Fibroblast of lung (primary cell): ENCODE measurements at regions not wholly inside any gene's neighbourhood (a gene's known extent, or its start where the extent isn't known, plus 50 kb on each side); places are given as distances from the start of the nearest gene placed in this dataset.

ENCODE experiments used
- DNase-seq, 2 donors: peaks; one replicate each; pipeline versions ENCODE4 v3.0.0 to v3.0.0-alpha.2; 2010; ENCODE audit warnings: low read depth in 2 of 2
- H2AFZ ChIP-seq: 2 replicates; pipeline ENCODE4 v1.5.1; 2012; ENCODE audit warnings: low read length, control low read depth, inconsistent platforms
- H3K27ac ChIP-seq: 2 replicates; pipeline ENCODE4 v1.5.1; 2011; ENCODE audit warnings: low read length, control low read depth; ENCODE audit not compliant: insufficient read depth
- H3K27me3 ChIP-seq: 2 replicates; pipeline ENCODE4 v1.5.1; 2011; ENCODE audit warnings: mild to moderate bottlenecking, low read length; ENCODE audit not compliant: control insufficient read depth, insufficient read depth
- H3K36me3 ChIP-seq: 2 replicates; pipeline ENCODE4 v1.5.1; 2011; ENCODE audit warnings: low read length; ENCODE audit not compliant: control insufficient read depth, insufficient read depth
- H3K4me1 ChIP-seq: 2 replicates; pipeline ENCODE4 v1.5.1; 2011; ENCODE audit warnings: low read length; ENCODE audit not compliant: control insufficient read depth, insufficient read depth; ENCODE audit errors: extremely low read depth
- H3K4me2 ChIP-seq: 2 replicates; pipeline ENCODE4 v1.5.1; 2011; ENCODE audit warnings: low read length, control low read depth; ENCODE audit not compliant: insufficient read depth; ENCODE audit errors: extremely low read depth
- H3K4me3 ChIP-seq, 4 experiments: fragments of 200-600 bp in 1 of 4; sonication (generic) in 1 of 4; replicated peaks in 1 of 4; 2 replicates each; pipeline ENCODE4 v1.5.1; 2011 to 2016; ENCODE audit warnings: low read length in 4 of 4, low read depth in 3 of 4, mild to moderate bottlenecking in 3 of 4, control low read depth in 2 of 4, inconsistent platforms in 1 of 4, mixed read lengths in 1 of 4; ENCODE audit not compliant: insufficient read depth in 1 of 4; ENCODE audit errors: control extremely low read depth in 1 of 4
- H3K79me2 ChIP-seq: 2 replicates; pipeline ENCODE4 v1.5.1; 2012; ENCODE audit warnings: mild to moderate bottlenecking, low read length, inconsistent platforms; ENCODE audit not compliant: control insufficient read depth, insufficient read depth
- H3K9ac ChIP-seq: 2 replicates; pipeline ENCODE4 v1.5.1; 2011; ENCODE audit warnings: mild to moderate bottlenecking, low read length, control low read depth; ENCODE audit not compliant: insufficient read depth
- H3K9me3 ChIP-seq: 2 replicates; pipeline ENCODE4 v1.5.1; 2012; ENCODE audit warnings: low read depth, low read length; ENCODE audit not compliant: control insufficient read depth, insufficient read depth
- H4K20me1 ChIP-seq: 2 replicates; pipeline ENCODE4 v1.5.1; 2011; ENCODE audit warnings: low read length; ENCODE audit not compliant: control insufficient read depth, insufficient read depth; ENCODE audit errors: extremely low read depth
- CTCF ChIP-seq, 2 donors: IDR thresholded peaks in 1 of 2; conservative IDR thresholded peaks in 1 of 2; 1 replicate in 1 of 2; 2 replicates in 1 of 2; pipeline ENCODE4 v1.5.1; 2011 to 2012; ENCODE audit warnings: low read length in 2 of 2, control low read depth in 1 of 2, inconsistent platforms in 1 of 2, low read depth in 1 of 2, mild to moderate bottlenecking in 1 of 2
- EZH2 ChIP-seq: IDR thresholded peaks from 2 replicates; pipeline ENCODE4 v1.5.1; 2012; ENCODE audit warnings: low read length, control low read depth, mild to moderate bottlenecking; ENCODE audit errors: missing control alignments

- no peak overlapping the region for H2AFZ ChIP-seq
- H3K27ac ChIP-seq = no peak overlapping the region
- no peak overlapping the region for H3K4me2 ChIP-seq
- no peaks in the 10 kb centered on the region for H3K36me3 ChIP-seq
- no peaks in the 10 kb centered on the region for H3K4me1 ChIP-seq
- no peak overlapping the region for H3K9ac ChIP-seq
- no peaks in the 10 kb centered on the region for H4K20me1 ChIP-seq
- H3K27me3 ChIP-seq = no peaks in the 10 kb centered on the region
- no peaks in the 10 kb centered on the region for H3K79me2 ChIP-seq
- DNase-seq = no peak
- TF ChIP-seq CTCF (conservative IDR thresholded peaks at IDR 0.05 in 1 of 2, IDR thresholded peaks at IDR 0.05 in 1 of 2; ENCODE audit: low read depth in 1 of 2, low read length in 2 of 2) (no peak), EZH2 (no peak)
- no peaks in the 10 kb centered on the region for H3K9me3 ChIP-seq
- no peak overlapping the region for H3K4me3 ChIP-seq
Observed at GRCh38 chr10:131013281-131013912, 298.1 kb downstream of the TCERG1L start.

- Histone ChIP-seq H3K4me2 (no peak overlapping the region), H3K27me3 (no peaks in the 10 kb centered on the region), H3K4me3 (no peak overlapping the region), H3K4me1 (no peaks in the 10 kb centered on the region), H3K36me3 (no peaks in the 10 kb centered on the region), H4K20me1 (no peaks in the 10 kb centered on the region), H3K79me2 (no peaks in the 10 kb centered on the region), H2AFZ (no peak overlapping the region), H3K9me3 (no peaks in the 10 kb centered on the region), H3K9ac (no peak overlapping the region), H3K27ac (no peak overlapping the region)
- no peak for DNase-seq
- TF ChIP-seq CTCF (conservative IDR thresholded peaks at IDR 0.05 in 1 of 2, IDR thresholded peaks at IDR 0.05 in 1 of 2; ENCODE audit: low read depth in 1 of 2, low read length in 2 of 2) (no peak), EZH2 (no peak)
Observed at GRCh38 chr10:131014271-131014670, 297.2 kb downstream of the TCERG1L start.

GRCh38 chr10:131015271-131015670 lies 296.2 kb downstream of the TCERG1L start:
- Histone ChIP-seq H3K9me3 (no peaks in the 10 kb centered on the region), H3K79me2 (no peaks in the 10 kb centered on the region), H3K4me2 (no peak overlapping the region), H2AFZ (no peak overlapping the region), H3K4me3 (no peak overlapping the region), H3K9ac (no peak overlapping the region), H4K20me1 (no peaks in the 10 kb centered on the region), H3K27me3 (no peaks in the 10 kb centered on the region), H3K4me1 (no peaks in the 10 kb centered on the region), H3K36me3 (no peaks in the 10 kb centered on the region), H3K27ac (no peak overlapping the region)
- no peak for TF ChIP-seq CTCF (conservative IDR thresholded peaks at IDR 0.05 in 1 of 2, IDR thresholded peaks at IDR 0.05 in 1 of 2; ENCODE audit: low read depth in 1 of 2, low read length in 2 of 2)
- TF ChIP-seq EZH2 = no peak
- no peak for DNase-seq
